Nephron (organoid): ENCODE measurements at regions not wholly inside any gene's neighbourhood (a gene's known extent, or its start where the extent isn't known, plus 50 kb on each side); places are given as distances from the start of the nearest gene placed in this dataset.

Experiments used
- H3K27ac Mint-ChIP-seq, 3 experiments: 2 replicates each; pipeline ENCODE4 v1.8.0; 2020; ENCODE audit warnings: mixed read lengths in 3 of 3, mild to moderate bottlenecking in 2 of 3, moderate library complexity in 1 of 3
- H3K27me3 Mint-ChIP-seq: 2 replicates; pipeline ENCODE4 v1.8.0; 2021; ENCODE audit warnings: low read depth, mild to moderate bottlenecking, moderate library complexity, mixed read lengths
- H3K36me3 Mint-ChIP-seq: 2 replicates; pipeline ENCODE4 v1.8.0; 2020; ENCODE audit warnings: low read depth, mixed read lengths
- H3K4me1 Mint-ChIP-seq: 2 replicates; pipeline ENCODE4 v1.8.0; 2020; ENCODE audit warnings: mixed read lengths
- H3K4me3 Mint-ChIP-seq, 3 experiments: 2 replicates each; pipeline ENCODE4 v1.8.0; 2020; ENCODE audit warnings: mild to moderate bottlenecking in 3 of 3, mixed read lengths in 3 of 3, moderate library complexity in 2 of 3
- H3K9me3 Mint-ChIP-seq: 2 replicates; pipeline ENCODE4 v1.8.0; 2020; ENCODE audit warnings: mixed read lengths
- CTCF ChIP-seq, 3 experiments: fragments of 200-600 bp; sonication (generic); IDR thresholded peaks; one replicate each; pipeline ENCODE4 v1.5.0; 2021; ENCODE audit warnings: antibody characterized with exemption in 3 of 3; ENCODE audit not compliant: unreplicated experiment in 3 of 3

- no peak overlapping the region for H3K4me3 Mint-ChIP-seq
- no peaks in the 10 kb centered on the region for H3K4me1 Mint-ChIP-seq
- TF ChIP-seq CTCF (IDR thresholded peaks at IDR 0.05; ENCODE audit: unreplicated experiment in 3 of 3), result no peak
- no peak overlapping the region for H3K27ac Mint-ChIP-seq
- peaks cover 4% of the 10 kb centered on the region for H3K27me3 Mint-ChIP-seq
- peaks cover 5% of the 10 kb centered on the region for H3K9me3 Mint-ChIP-seq
- H3K36me3 Mint-ChIP-seq, result no peaks in the 10 kb centered on the region
These were observed 827.3 kb upstream of the NRXN1 start for GRCh38 chr2:51859260-51859659.

- TF ChIP-seq CTCF (IDR thresholded peaks at IDR 0.05; ENCODE audit: unreplicated experiment in 3 of 3), result no peak
- no peaks in the 10 kb centered on the region for H3K4me1 Mint-ChIP-seq
- no peak overlapping the region for H3K27ac Mint-ChIP-seq
- no peak overlapping the region for H3K4me3 Mint-ChIP-seq
- H3K36me3 Mint-ChIP-seq, result no peaks in the 10 kb centered on the region
- H3K9me3 Mint-ChIP-seq, result peaks cover 3% of the 10 kb centered on the region
- H3K27me3 Mint-ChIP-seq, result peaks cover 4% of the 10 kb centered on the region
These were observed 823.8 kb upstream of the NRXN1 start for GRCh38 chr2:51855683-51856082.

GRCh38 chr2:51846796-51847195 is 814.9 kb upstream of the NRXN1 start:
- no peaks in the 10 kb centered on the region for H3K4me1 Mint-ChIP-seq
- H3K36me3 Mint-ChIP-seq, result no peaks in the 10 kb centered on the region

GRCh38 chr2:51846018-51846417 is 814.1 kb upstream of the NRXN1 start:
- Mint-ChIP-seq H3K9me3 (peaks cover 6% of the 10 kb centered on the region), H3K27ac (no peak overlapping the region), H3K4me1 (no peaks in the 10 kb centered on the region), H3K27me3 (no peaks in the 10 kb centered on the region), H3K4me3 (no peak overlapping the region), H3K36me3 (no peaks in the 10 kb centered on the region)
- TF ChIP-seq CTCF (IDR thresholded peaks at IDR 0.05; ENCODE audit: unreplicated experiment in 3 of 3), result no peak

More at GRCh38 chr2:51846796-51847195, 814.9 kb upstream of the NRXN1 start:
- Mint-ChIP-seq H3K9me3 (peaks cover 6% of the 10 kb centered on the region), H3K27me3 (no peaks in the 10 kb centered on the region), H3K4me3 (no peak overlapping the region), H3K27ac (no peak overlapping the region)
- no peak for TF ChIP-seq CTCF (IDR thresholded peaks at IDR 0.05; ENCODE audit: unreplicated experiment in 3 of 3)

- Mint-ChIP-seq H3K9me3 (peaks cover 3% of the 10 kb centered on the region), H3K27me3 (no peaks in the 10 kb centered on the region), H3K36me3 (no peaks in the 10 kb centered on the region), H3K4me1 (no peaks in the 10 kb centered on the region), H3K27ac (no peak overlapping the region), H3K4me3 (no peak overlapping the region)
- TF ChIP-seq CTCF (IDR thresholded peaks at IDR 0.05; ENCODE audit: unreplicated experiment in 3 of 3), result no peak
These were observed 812.7 kb upstream of the NRXN1 start for GRCh38 chr2:51844596-51844995.

GRCh38 chr2:51829477-51829876 is 797.5 kb upstream of the NRXN1 start:
- Mint-ChIP-seq H3K27ac (no peak overlapping the region), H3K27me3 (no peaks in the 10 kb centered on the region), H3K9me3 (no peaks in the 10 kb centered on the region), H3K4me1 (no peaks in the 10 kb centered on the region), H3K4me3 (no peak overlapping the region), H3K36me3 (no peaks in the 10 kb centered on the region)
- TF ChIP-seq CTCF (IDR thresholded peaks at IDR 0.05; ENCODE audit: unreplicated experiment in 3 of 3), result no peak
